ENCODE measurements at regions not wholly inside any gene's neighbourhood (a gene's known extent, or its start where the extent isn't known, plus 50 kb on each side); places are given as distances from the start of the nearest gene placed in this dataset.

DNA sequence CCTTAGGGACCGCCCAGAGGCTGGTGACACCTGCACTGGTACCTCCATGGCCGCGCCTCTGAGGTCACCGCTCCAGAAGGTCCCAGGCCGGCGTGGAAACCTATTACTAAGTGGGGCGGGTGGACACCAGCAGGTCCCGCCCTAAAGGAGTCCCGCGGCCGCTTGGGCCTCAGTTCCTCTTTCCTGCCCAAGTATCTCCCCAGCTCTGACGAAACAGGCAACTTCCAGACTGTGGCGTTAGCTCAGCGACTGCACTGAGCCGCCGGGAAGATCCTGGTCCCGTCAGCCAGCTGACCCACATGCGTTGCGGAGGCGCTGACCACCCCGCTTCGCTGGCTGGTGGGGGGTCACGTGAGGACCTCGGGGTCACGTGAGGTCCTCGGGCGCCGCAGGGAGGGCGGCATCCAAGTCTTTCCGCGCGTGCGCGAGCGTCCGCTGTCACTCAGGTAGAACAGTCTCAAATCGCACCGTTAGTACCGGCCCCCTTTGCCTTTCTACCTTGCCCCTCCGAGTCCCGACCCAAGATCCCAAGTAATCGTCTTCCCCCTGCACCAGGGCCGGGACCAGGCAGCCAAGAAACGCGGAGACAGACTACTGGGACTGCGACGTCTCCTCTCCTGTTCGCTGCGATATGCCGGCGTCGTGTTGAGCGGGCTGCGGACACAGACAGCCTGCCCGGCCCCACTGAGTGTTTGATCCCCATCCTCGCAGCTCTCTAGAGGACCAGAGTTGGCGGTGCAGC is 53.7 kb upstream of the KDM4C start:
- DNase-seq, result peak; percentile 83
- WGBS, 2 donors, result 0% methylated on average over 9 to 11 of the region's 57 CpGs
- Histone ChIP-seq H3K4me1 (no peaks in the 10 kb centered on the region), H3K9me3 (no peaks in the 10 kb centered on the region), H3K4me3 (replicated peaks in 1 of 3) (peak overlapping the region; percentile 15 to 61 (median 25)), H3K27me3 (no peaks in the 10 kb centered on the region), H3K36me3 (no peaks in the 10 kb centered on the region), H3K27ac (peak overlapping the region; percentile 81 to 95 (median 89))
- intact Hi-C loops (cut with DNase I), result no loop called here
- peak in 1 of 2 donors; percentile 87 for TF ChIP-seq POLR2A (IDR thresholded peaks at IDR 0.05)
- TF ChIP-seq, protein P1, sequence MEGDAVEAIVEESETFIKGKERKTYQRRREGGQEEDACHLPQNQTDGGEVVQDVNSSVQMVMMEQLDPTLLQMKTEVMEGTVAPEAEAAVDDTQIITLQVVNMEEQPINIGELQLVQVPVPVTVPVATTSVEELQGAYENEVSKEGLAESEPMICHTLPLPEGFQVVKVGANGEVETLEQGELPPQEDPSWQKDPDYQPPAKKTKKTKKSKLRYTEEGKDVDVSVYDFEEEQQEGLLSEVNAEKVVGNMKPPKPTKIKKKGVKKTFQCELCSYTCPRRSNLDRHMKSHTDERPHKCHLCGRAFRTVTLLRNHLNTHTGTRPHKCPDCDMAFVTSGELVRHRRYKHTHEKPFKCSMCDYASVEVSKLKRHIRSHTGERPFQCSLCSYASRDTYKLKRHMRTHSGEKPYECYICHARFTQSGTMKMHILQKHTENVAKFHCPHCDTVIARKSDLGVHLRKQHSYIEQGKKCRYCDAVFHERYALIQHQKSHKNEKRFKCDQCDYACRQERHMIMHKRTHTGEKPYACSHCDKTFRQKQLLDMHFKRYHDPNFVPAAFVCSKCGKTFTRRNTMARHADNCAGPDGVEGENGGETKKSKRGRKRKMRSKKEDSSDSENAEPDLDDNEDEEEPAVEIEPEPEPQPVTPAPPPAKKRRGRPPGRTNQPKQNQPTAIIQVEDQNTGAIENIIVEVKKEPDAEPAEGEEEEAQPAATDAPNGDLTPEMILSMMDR (IDR thresholded peaks at IDR 0.05), result peak in 1 of 6 experiments; percentile 9

DNA sequence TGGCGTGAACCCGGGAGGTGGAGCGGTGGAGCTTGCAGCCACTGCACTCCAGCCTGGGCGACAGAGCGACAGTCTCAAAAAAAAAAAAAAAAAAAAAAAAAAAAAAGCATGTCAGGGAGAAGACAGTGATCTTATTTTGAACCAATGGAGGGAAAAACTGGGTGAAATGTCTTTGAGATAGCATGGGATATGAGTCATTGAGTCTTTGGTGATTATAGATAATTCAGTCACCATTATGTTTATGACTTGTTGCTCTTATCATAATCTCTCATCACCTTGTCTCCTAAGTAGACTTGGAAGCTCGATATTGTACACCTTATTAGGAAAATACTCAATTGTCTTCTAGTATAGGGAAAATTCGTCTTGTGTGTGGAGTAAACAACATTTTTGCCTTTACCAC is 55.1 kb upstream of the KDM4C start:
- no peaks in the 10 kb centered on the region for H3K4me1 ChIP-seq
- H3K9me3 ChIP-seq, result no peaks in the 10 kb centered on the region
- no peak overlapping the region for H3K4me3 ChIP-seq (replicated peaks in 1 of 3)
- WGBS, 2 donors, result 96 to 97% methylated on average over 7 of the region's 7 CpGs
- H3K36me3 ChIP-seq, result no peaks in the 10 kb centered on the region
- intact Hi-C loops (cut with DNase I), result no loop called here
- H3K27me3 ChIP-seq, result no peaks in the 10 kb centered on the region
- DNase-seq, result no peak
- no peak for TF ChIP-seq POLR2A (IDR thresholded peaks at IDR 0.05)
- TF ChIP-seq, protein P1 (IDR thresholded peaks at IDR 0.05), result no peak
- no peak overlapping the region for H3K27ac ChIP-seq

DNA sequence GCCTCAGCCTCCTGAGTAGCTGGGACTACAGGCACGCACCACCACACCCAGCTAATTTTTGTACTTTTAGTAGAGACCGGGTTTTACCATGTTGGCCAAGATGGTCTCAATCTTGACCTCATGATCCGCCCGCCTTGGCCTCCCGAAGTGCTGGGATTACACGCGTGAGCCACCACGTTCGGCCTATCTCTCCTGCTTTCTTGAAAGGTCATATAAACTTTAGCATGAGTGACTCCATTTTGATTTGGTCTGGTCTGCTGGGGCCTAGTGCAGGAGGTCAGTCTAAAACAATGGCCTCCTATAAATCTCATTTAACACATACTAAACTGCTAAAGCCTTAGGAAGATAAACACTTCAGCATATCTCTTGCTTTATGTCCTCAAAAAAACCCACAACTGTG is 50.6 kb upstream of the GLDC start:
- Histone ChIP-seq H3K27ac (no peak overlapping the region), H3K9me3 (no peaks in the 10 kb centered on the region), H3K36me3 (no peaks in the 10 kb centered on the region), H3K27me3 (no peaks in the 10 kb centered on the region), H3K4me3 (replicated peaks in 1 of 3) (no peak overlapping the region), H3K4me1 (no peaks in the 10 kb centered on the region)
- DNase-seq, result no peak
- WGBS, 2 donors, result 91 to 93% methylated on average over 9 of the region's 9 CpGs
- TF ChIP-seq POLR2A (IDR thresholded peaks at IDR 0.05), result no peak
- TF ChIP-seq, protein P1 (IDR thresholded peaks at IDR 0.05), result no peak
- intact Hi-C loops (cut with DNase I), result no loop called here

DNA sequence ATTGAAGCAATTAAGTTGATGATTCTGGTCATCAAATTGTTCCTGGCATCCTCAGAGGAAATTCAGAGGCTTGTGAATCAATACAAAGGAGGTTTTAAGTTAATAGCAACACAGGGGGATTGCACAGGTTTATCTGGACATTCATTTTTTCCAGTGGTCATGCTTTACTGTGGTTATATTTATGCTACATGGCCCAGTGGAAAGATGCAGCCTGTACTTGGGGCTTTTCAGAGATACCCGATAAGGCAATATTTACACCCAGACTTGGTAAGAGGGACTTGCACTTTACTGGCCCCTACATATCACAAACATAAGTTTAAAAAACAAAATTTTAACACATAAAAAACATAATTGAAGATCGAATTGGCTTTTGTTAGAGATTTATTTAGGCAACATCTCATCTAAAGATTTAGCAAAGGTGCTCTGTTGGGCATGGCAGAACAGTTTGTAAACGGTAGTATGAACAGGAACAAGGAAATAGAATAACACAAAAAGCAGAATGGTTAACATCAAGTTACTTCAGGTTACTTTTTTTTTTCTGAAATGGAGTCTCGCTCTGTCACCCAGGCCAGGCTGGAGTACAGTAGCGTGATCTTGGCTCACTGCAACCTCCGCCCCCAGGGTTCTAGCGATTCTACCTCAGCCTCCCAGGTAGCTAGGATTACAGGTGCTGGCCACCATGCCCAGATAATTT is 49.7 kb upstream of the GLDC start:
- no peaks in the 10 kb centered on the region for H3K4me1 ChIP-seq
- no peaks in the 10 kb centered on the region for H3K9me3 ChIP-seq
- no peaks in the 10 kb centered on the region for H3K36me3 ChIP-seq
- H3K27ac ChIP-seq, result no peak overlapping the region
- H3K4me3 ChIP-seq (replicated peaks in 1 of 3), result no peak overlapping the region
- WGBS, 2 donors, result 88 to 89% methylated on average over 7 of the region's 7 CpGs
- TF ChIP-seq POLR2A (IDR thresholded peaks at IDR 0.05), result no peak
- TF ChIP-seq, protein P1 (IDR thresholded peaks at IDR 0.05), result no peak
- DNase-seq, result no peak
- intact Hi-C loops (cut with DNase I), result no loop called here
- H3K27me3 ChIP-seq, result no peaks in the 10 kb centered on the region
